ENCODE measurements at regions not wholly inside any gene's neighbourhood (a gene's known extent, or its start where the extent isn't known, plus 50 kb on each side); places are given as distances from the start of the nearest gene placed in this dataset.
"Not testable (repeated sequence)": the region's sequence is repeated elsewhere in the genome, so short reads cannot be mapped to it uniquely, and the experiment has no call there.

DNA sequence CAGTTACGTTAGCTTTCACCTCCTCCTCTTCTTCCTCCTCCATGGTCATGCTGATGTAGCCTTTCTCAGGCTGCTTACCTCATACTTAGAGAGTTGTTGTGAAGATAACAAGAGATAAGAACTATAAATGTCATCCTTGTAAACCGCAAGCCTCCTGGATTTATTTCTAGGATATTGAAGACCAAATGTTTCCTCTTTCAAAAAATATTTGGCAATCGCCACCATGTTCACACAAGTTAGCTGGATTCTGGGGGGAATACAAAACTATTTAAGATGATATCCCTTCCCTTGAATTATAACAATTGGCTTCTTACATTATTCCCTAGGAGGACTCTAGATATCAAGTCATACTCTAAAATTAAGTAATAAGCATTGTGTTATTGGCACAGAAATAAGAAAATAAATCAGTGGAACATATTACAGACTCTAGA, 99.8 kb upstream of the PLEKHG1 start:
- no peaks in the 10 kb centered on the region for H3K9me3 Mint-ChIP-seq
- no peaks in the 10 kb centered on the region for H3K36me3 Mint-ChIP-seq (ENCODE audit: low read depth)
- peaks cover 15% of the 10 kb centered on the region for H3K4me1 Mint-ChIP-seq
- TF ChIP-seq, protein P1, sequence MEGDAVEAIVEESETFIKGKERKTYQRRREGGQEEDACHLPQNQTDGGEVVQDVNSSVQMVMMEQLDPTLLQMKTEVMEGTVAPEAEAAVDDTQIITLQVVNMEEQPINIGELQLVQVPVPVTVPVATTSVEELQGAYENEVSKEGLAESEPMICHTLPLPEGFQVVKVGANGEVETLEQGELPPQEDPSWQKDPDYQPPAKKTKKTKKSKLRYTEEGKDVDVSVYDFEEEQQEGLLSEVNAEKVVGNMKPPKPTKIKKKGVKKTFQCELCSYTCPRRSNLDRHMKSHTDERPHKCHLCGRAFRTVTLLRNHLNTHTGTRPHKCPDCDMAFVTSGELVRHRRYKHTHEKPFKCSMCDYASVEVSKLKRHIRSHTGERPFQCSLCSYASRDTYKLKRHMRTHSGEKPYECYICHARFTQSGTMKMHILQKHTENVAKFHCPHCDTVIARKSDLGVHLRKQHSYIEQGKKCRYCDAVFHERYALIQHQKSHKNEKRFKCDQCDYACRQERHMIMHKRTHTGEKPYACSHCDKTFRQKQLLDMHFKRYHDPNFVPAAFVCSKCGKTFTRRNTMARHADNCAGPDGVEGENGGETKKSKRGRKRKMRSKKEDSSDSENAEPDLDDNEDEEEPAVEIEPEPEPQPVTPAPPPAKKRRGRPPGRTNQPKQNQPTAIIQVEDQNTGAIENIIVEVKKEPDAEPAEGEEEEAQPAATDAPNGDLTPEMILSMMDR (IDR thresholded peaks at IDR 0.05; ENCODE audit: unreplicated experiment in 3 of 3), result no peak
- H3K27me3 Mint-ChIP-seq (ENCODE audit: low read depth), result no peaks in the 10 kb centered on the region
- peak overlapping the region in 1 of 3 experiments; percentile 52 for H3K27ac Mint-ChIP-seq
- H3K4me3 Mint-ChIP-seq, result no peak overlapping the region

GRCh38 chr6:150500568-150500967, 99.1 kb upstream of the PLEKHG1 start:
- peaks cover 15% of the 10 kb centered on the region for H3K4me1 Mint-ChIP-seq
- H3K27ac Mint-ChIP-seq; H3K27me3 Mint-ChIP-seq (ENCODE audit: low read depth); H3K36me3 Mint-ChIP-seq (ENCODE audit: low read depth); H3K4me3 Mint-ChIP-seq; H3K9me3 Mint-ChIP-seq: not testable (repeated sequence)

GRCh38 chr6:150503041-150503440, 96.6 kb upstream of the PLEKHG1 start:
- TF ChIP-seq, protein P1 (IDR thresholded peaks at IDR 0.05; ENCODE audit: unreplicated experiment in 3 of 3), result no peak
- Mint-ChIP-seq H3K27ac (no peak overlapping the region), H3K27me3 (ENCODE audit: low read depth) (no peaks in the 10 kb centered on the region), H3K36me3 (ENCODE audit: low read depth) (no peaks in the 10 kb centered on the region), H3K4me3 (no peak overlapping the region), H3K9me3 (peaks cover 5% of the 10 kb centered on the region), H3K4me1 (peaks cover 11% of the 10 kb centered on the region)

- H3K27ac Mint-ChIP-seq, result no peak overlapping the region
- no peak overlapping the region for H3K4me3 Mint-ChIP-seq
- no peaks in the 10 kb centered on the region for H3K27me3 Mint-ChIP-seq (ENCODE audit: low read depth)
- TF ChIP-seq, protein P1 (IDR thresholded peaks at IDR 0.05; ENCODE audit: unreplicated experiment in 3 of 3), result no peak
- H3K36me3 Mint-ChIP-seq (ENCODE audit: low read depth), result no peaks in the 10 kb centered on the region
- peaks cover 7% of the 10 kb centered on the region for H3K9me3 Mint-ChIP-seq
- H3K4me1 Mint-ChIP-seq, result peaks cover 7% of the 10 kb centered on the region
Measured at GRCh38 chr6:150503586-150504339, 95.9 kb upstream of the PLEKHG1 start.

GRCh38 chr6:150507361-150507760, 92.3 kb upstream of the PLEKHG1 start:
- not testable (repeated sequence) for H3K36me3 Mint-ChIP-seq (ENCODE audit: low read depth); H3K27ac Mint-ChIP-seq; H3K27me3 Mint-ChIP-seq (ENCODE audit: low read depth); H3K4me3 Mint-ChIP-seq
- peaks cover 12% of the 10 kb centered on the region for H3K9me3 Mint-ChIP-seq
- peaks cover 27% of the 10 kb centered on the region for H3K4me1 Mint-ChIP-seq

- H3K27ac Mint-ChIP-seq, result peak overlapping the region in 2 of 3 experiments; percentile 63 to 80
- H3K4me1 Mint-ChIP-seq, result peaks cover 42% of the 10 kb centered on the region
- H3K9me3 Mint-ChIP-seq, result peaks cover 9% of the 10 kb centered on the region
- no peak overlapping the region for H3K4me3 Mint-ChIP-seq
- H3K36me3 Mint-ChIP-seq (ENCODE audit: low read depth), result no peaks in the 10 kb centered on the region
- TF ChIP-seq, protein P1 (IDR thresholded peaks at IDR 0.05; ENCODE audit: unreplicated experiment in 3 of 3), result no peak
- H3K27me3 Mint-ChIP-seq (ENCODE audit: low read depth), result no peaks in the 10 kb centered on the region
Measured at GRCh38 chr6:150510576-150510975, 89.1 kb upstream of the PLEKHG1 start.

- TF ChIP-seq, protein P1 (IDR thresholded peaks at IDR 0.05; ENCODE audit: unreplicated experiment in 3 of 3), result no peak
- Mint-ChIP-seq H3K4me1 (peaks cover 46% of the 10 kb centered on the region), H3K36me3 (ENCODE audit: low read depth) (no peaks in the 10 kb centered on the region), H3K27me3 (ENCODE audit: low read depth) (no peaks in the 10 kb centered on the region), H3K4me3 (no peak overlapping the region), H3K9me3 (peaks cover 7% of the 10 kb centered on the region), H3K27ac (peak overlapping the region in 2 of 3 experiments; percentile 63 to 80)
Measured at GRCh38 chr6:150511313-150511712, 88.4 kb upstream of the PLEKHG1 start.

Data from nephron (organoid).